ENCODE measurements at regions not wholly inside any gene's neighbourhood (a gene's known extent, or its start where the extent isn't known, plus 50 kb on each side); places are given as distances from the start of the nearest gene placed in this dataset.

- H3K36me3 ChIP-seq, result no peaks in the 10 kb centered on the region
- no peaks in the 10 kb centered on the region for H3K4me1 ChIP-seq
- peaks cover 0 to 10% (median 2%) of the 10 kb centered on the region in 12 donors for H3K9me3 ChIP-seq
- ATAC-seq (no peak), DNase-seq (peak in 1 of 5 donors; percentile 23)
- 71 to 77% (median 76%) methylated on average over 11 to 14 of the region's 14 CpGs for WGBS, 4 donors
- no peak overlapping the region for H3K4me3 ChIP-seq
- no peak overlapping the region for H3K27ac ChIP-seq
- H3K27me3 ChIP-seq, result no peaks in the 10 kb centered on the region
- intact Hi-C loops (cut with DNase I), result no loop called here
- TF ChIP-seq POLR2A (IDR thresholded peaks at IDR 0.05) (no peak), CTCF (IDR thresholded peaks at IDR 0.05) (no peak)
Measured at GRCh38 chr3:84885199-84885882, 73.4 kb upstream of the CADM2 start.

- 79 to 96% (median 94%) methylated on average over 1 of the region's 1 CpG for WGBS, 4 donors
- DNase-seq, result no peak
- H3K27ac ChIP-seq, result no peak overlapping the region
- no peak for ATAC-seq
- intact Hi-C loops (cut with DNase I), result no loop called here
- no peaks in the 10 kb centered on the region for H3K36me3 ChIP-seq
- peaks cover 0 to 41% (median 10%) of the 10 kb centered on the region in 12 donors for H3K9me3 ChIP-seq
- no peaks in the 10 kb centered on the region for H3K4me1 ChIP-seq
- H3K4me3 ChIP-seq, result no peak overlapping the region
- H3K27me3 ChIP-seq, result no peaks in the 10 kb centered on the region
- TF ChIP-seq POLR2A (IDR thresholded peaks at IDR 0.05) (no peak), CTCF (IDR thresholded peaks at IDR 0.05) (no peak)
Measured at GRCh38 chr3:84891851-84892250, 66.9 kb upstream of the CADM2 start.

- DNase-seq (no peak), ATAC-seq (no peak)
- H3K36me3 ChIP-seq, result no peaks in the 10 kb centered on the region
- no peaks in the 10 kb centered on the region for H3K4me1 ChIP-seq
- 56 to 73% (median 65%) methylated on average over 3 of the region's 3 CpGs for WGBS, 4 donors
- no peaks in the 10 kb centered on the region for H3K27me3 ChIP-seq
- TF ChIP-seq POLR2A (IDR thresholded peaks at IDR 0.05) (no peak), CTCF (IDR thresholded peaks at IDR 0.05) (no peak)
- intact Hi-C loops (cut with DNase I), result no loop called here
- no peak overlapping the region for H3K4me3 ChIP-seq
- H3K9me3 ChIP-seq, result peaks cover 0 to 55% (median 15%) of the 10 kb centered on the region in 12 donors
- H3K27ac ChIP-seq, result no peak overlapping the region
Measured at GRCh38 chr3:84893211-84893610, 65.6 kb upstream of the CADM2 start.

- H3K4me1 ChIP-seq, result no peaks in the 10 kb centered on the region
- no peak for ATAC-seq
- intact Hi-C loops (cut with DNase I), result loop anchor here in 1 of 10 donors (5.0 kb wide), 1 partner anchor 88 kb away; no protein-coding TSS in a partner anchor
- no peak for DNase-seq
- no peak overlapping the region for H3K27ac ChIP-seq
- no peaks in the 10 kb centered on the region for H3K36me3 ChIP-seq
- TF ChIP-seq CTCF (IDR thresholded peaks at IDR 0.05) (no peak), POLR2A (IDR thresholded peaks at IDR 0.05) (no peak)
- no peaks in the 10 kb centered on the region for H3K27me3 ChIP-seq
- H3K4me3 ChIP-seq, result no peak overlapping the region
- H3K9me3 ChIP-seq, result peaks cover 0 to 7% (median under 1%) of the 10 kb centered on the region in 12 donors
Measured at GRCh38 chr3:84904212-84904611, 54.6 kb upstream of the CADM2 start.
